ENCODE measurements at regions not wholly inside any gene's neighbourhood (a gene's known extent, or its start where the extent isn't known, plus 50 kb on each side); places are given as distances from the start of the nearest gene placed in this dataset.

DNA sequence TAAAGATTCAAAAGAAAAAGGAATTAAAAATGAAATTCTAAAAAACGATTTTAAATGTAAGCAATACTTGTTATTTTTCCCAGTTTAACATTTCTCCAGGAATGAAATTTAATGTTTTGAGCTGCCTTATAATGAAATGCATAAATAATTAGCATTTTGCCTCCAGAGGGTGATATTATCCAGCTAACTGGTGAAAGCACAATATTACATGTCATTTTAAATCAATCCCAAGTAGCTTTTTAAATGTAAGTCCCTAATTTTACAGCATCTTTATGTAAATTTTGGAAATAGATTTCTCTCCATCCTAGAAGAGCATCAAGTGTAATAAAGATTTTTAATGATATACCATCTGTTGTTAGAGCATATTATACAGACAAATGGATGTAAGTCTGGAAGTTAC, 139.1 kb upstream of the P2RY1 start:
- Histone ChIP-seq H3K9me3 (no peaks in the 10 kb centered on the region), H3K4me3 (no peak overlapping the region), H3K4me1 (no peaks in the 10 kb centered on the region), H3K27me3 (no peaks in the 10 kb centered on the region), H3K36me3 (no peaks in the 10 kb centered on the region), H3K27ac (no peak overlapping the region)
- 62 to 71% methylated on average over 1 of the region's 1 CpG for WGBS, 2 donors
- no peak for ATAC-seq (ENCODE audit: low FRiP score in 2 of 2)
- TF ChIP-seq POLR2AphosphoS5 (IDR thresholded peaks at IDR 0.05) (no peak), POLR2A (IDR thresholded peaks at IDR 0.05) (no peak), EP300 (IDR thresholded peaks at IDR 0.05) (no peak)
- TF ChIP-seq, protein P1, sequence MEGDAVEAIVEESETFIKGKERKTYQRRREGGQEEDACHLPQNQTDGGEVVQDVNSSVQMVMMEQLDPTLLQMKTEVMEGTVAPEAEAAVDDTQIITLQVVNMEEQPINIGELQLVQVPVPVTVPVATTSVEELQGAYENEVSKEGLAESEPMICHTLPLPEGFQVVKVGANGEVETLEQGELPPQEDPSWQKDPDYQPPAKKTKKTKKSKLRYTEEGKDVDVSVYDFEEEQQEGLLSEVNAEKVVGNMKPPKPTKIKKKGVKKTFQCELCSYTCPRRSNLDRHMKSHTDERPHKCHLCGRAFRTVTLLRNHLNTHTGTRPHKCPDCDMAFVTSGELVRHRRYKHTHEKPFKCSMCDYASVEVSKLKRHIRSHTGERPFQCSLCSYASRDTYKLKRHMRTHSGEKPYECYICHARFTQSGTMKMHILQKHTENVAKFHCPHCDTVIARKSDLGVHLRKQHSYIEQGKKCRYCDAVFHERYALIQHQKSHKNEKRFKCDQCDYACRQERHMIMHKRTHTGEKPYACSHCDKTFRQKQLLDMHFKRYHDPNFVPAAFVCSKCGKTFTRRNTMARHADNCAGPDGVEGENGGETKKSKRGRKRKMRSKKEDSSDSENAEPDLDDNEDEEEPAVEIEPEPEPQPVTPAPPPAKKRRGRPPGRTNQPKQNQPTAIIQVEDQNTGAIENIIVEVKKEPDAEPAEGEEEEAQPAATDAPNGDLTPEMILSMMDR (IDR thresholded peaks at IDR 0.05): no peak
- DNase-seq: no peak

DNA sequence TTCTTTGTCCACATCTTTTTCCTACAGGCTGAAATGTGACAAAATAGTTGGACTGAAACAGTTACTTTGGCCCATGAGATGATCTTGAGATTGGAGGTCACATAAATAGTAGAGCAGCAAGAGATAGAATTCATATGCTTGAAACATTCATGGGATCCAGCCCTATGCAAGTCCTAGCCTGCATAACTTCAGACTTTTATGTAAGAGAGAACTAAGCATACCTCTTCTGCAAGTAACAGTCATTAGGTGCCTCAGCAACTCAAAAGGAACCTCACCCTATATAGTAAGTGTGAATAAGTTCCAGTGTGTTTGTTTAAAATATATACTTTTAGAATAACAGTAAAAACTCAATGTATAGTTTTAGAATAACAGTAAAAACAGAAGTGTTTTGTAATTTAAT, 138.0 kb upstream of the P2RY1 start:
- DNase-seq (no peak), ATAC-seq (ENCODE audit: low FRiP score in 2 of 2) (no peak)
- no peaks in the 10 kb centered on the region for H3K27me3 ChIP-seq
- no peak overlapping the region for H3K4me3 ChIP-seq
- H3K4me1 ChIP-seq: no peaks in the 10 kb centered on the region
- H3K9me3 ChIP-seq: no peaks in the 10 kb centered on the region
- no peak overlapping the region for H3K27ac ChIP-seq
- TF ChIP-seq POLR2A (IDR thresholded peaks at IDR 0.05): no peak
- no peak for TF ChIP-seq EP300 (IDR thresholded peaks at IDR 0.05)
- TF ChIP-seq, protein P1 (IDR thresholded peaks at IDR 0.05): no peak
- no peak for TF ChIP-seq POLR2AphosphoS5 (IDR thresholded peaks at IDR 0.05)
- no peaks in the 10 kb centered on the region for H3K36me3 ChIP-seq

DNA sequence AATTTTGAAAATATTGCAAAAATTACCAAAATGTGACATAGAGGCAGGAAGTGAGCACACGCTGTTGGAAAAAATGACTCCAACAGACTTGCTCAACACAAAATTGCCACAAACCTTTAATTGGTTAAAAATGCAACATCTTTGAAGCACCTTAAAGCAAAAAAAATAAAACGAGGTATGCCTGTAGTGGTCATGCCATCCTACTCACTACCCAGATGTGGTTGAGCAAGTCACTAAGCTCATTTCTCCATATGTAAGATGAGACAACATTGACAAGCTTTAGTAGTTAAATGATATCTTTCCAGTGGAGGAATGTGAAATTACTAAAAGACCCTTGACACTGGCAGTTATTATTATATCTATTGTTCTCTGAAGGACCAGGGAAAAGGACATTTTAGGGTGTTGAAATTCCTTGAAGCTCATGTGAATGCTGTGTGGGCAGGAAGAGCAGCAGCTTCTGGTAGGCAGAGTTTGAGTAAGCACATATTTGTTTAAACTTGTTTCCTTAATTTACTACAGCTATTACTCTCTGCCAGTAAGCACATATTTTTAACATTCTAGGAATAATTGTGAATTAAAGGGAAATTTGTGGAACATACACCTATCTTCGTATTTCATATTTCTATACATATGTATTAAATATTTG, 131.6 kb upstream of the P2RY1 start:
- H3K4me1 ChIP-seq: no peaks in the 10 kb centered on the region
- DNase-seq (no peak), ATAC-seq (ENCODE audit: low FRiP score in 2 of 2) (no peak)
- TF ChIP-seq EP300 (IDR thresholded peaks at IDR 0.05) (no peak), POLR2A (IDR thresholded peaks at IDR 0.05) (no peak), POLR2AphosphoS5 (IDR thresholded peaks at IDR 0.05) (no peak)
- TF ChIP-seq, protein P1 (IDR thresholded peaks at IDR 0.05): no peak
- no peaks in the 10 kb centered on the region for H3K36me3 ChIP-seq
- no peak overlapping the region for H3K4me3 ChIP-seq
- no peaks in the 10 kb centered on the region for H3K27me3 ChIP-seq
- 60 to 61% methylated on average over 3 of the region's 3 CpGs for WGBS, 2 donors
- H3K27ac ChIP-seq: no peak overlapping the region
- no peaks in the 10 kb centered on the region for H3K9me3 ChIP-seq

DNA sequence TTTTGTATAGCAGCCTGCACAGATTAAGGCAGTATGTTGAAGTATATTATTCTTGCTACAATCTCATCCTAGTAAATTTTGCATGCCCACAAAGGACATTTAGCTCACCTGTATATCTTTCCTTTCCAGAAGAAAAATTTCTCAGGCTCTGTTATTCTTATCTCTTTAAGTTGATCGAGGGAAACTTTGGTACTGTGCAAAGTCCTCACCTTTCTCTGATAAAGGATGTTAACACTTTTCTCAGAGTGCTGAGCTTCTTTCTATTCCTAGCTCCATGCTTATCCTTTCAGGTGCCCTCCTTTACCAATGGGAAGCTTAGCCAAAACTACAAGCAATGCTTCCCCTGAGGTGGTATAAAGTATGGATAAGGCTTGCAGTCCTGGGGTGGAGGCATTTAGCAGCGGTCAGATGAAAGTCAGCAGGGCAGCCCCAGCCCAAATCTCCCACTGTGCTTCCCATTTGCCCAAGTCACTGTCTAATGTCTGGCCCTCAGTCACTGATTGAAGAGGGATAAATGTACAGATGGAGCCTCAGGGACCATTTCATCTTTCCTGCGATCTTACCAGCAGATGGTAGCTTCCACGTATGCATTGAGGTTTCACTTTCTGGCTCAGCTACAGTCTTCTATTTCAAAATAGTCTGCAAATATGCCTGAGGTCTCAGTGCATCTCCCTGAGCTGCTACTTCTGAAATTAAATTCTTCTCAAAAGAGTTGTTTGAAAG, 127.8 kb upstream of the P2RY1 start:
- no peaks in the 10 kb centered on the region for H3K4me1 ChIP-seq
- DNase-seq: no peak
- WGBS, 2 donors: 67 to 78% methylated on average over 4 of the region's 4 CpGs

More for the DNA sequence above, 127.8 kb upstream of the P2RY1 start:
- TF ChIP-seq POLR2AphosphoS5 (IDR thresholded peaks at IDR 0.05) (no peak), POLR2A (IDR thresholded peaks at IDR 0.05) (no peak)
- TF ChIP-seq, protein P1 (IDR thresholded peaks at IDR 0.05): no peak
- Histone ChIP-seq H3K27ac (no peak overlapping the region), H3K27me3 (no peaks in the 10 kb centered on the region), H3K36me3 (no peaks in the 10 kb centered on the region), H3K4me3 (no peak overlapping the region), H3K9me3 (no peaks in the 10 kb centered on the region)
- no peak for ATAC-seq (ENCODE audit: low FRiP score in 2 of 2)

Data from upper lobe of left lung (tissue), 6 donors.